HFFc6 (cell line): ENCODE measurements at regions not wholly inside any gene's neighbourhood (a gene's known extent, or its start where the extent isn't known, plus 50 kb on each side); places are given as distances from the start of the nearest gene placed in this dataset.
A peak's percentile ranks its signal among the peaks of the same experiment; 100 is the strongest.

Experiments used
- DNase-seq: peaks from one replicate; pipeline ENCODE4 v3.0.0-alpha.2; 2018
- H3K27ac Mint-ChIP-seq: 2 replicates; pipeline ENCODE4 v1.8.0; 2020; ENCODE audit warnings: mild to moderate bottlenecking, mixed read lengths
- H3K27me3 Mint-ChIP-seq: 2 replicates; pipeline ENCODE4 v1.8.0; 2021; ENCODE audit warnings: mild to moderate bottlenecking, moderate library complexity, mixed read lengths; ENCODE audit not compliant: insufficient read depth
- H3K36me3 Mint-ChIP-seq: 2 replicates; pipeline ENCODE4 v1.8.0; 2021; ENCODE audit warnings: low read depth, mixed read lengths
- H3K4me1 Mint-ChIP-seq: 2 replicates; pipeline ENCODE4 v1.8.0; 2020; ENCODE audit warnings: low read depth, mixed read lengths
- H3K4me3 Mint-ChIP-seq: 2 replicates; pipeline ENCODE4 v1.8.0; 2020; ENCODE audit warnings: mild to moderate bottlenecking, moderate library complexity, mixed read lengths
- H3K9me3 Mint-ChIP-seq: 2 replicates; pipeline ENCODE4 v1.8.0; 2020; ENCODE audit warnings: mild to moderate bottlenecking, mixed read lengths
- TF ChIP-seq, protein P1 (sequence below): fragments of 200-600 bp; sonication (generic); IDR thresholded peaks from 2 replicates; pipeline ENCODE4 v1.5.0; 2021; ENCODE audit warnings: antibody characterized with exemption, mild to moderate bottlenecking

DNA sequence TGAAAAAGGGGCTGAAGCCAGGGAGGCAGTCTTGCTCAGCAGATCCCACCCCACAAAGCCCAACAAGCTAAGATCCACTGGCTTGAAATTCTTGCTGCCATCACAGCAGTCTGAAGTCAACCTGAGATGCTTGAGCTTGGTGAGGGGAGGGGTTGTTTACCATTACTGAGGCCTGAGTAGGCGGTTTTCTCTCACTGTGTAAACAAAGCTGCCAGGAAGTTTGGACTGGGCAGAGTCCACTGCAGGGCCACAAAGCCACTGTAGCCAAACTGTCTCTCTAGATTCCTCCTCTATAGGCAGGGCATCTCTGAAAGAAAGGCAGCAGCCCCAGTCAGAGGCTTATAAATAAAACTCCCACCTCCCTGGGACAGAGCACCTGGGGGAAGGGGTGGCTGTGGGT lies 746.1 kb upstream of the LRRC4C start:
- peaks cover 18% of the 10 kb centered on the region for H3K9me3 Mint-ChIP-seq
- H3K36me3 Mint-ChIP-seq = peaks cover 13% of the 10 kb centered on the region; the same call in 1 of the 2 replicates
- no peak overlapping the region for H3K27ac Mint-ChIP-seq
- no peaks in the 10 kb centered on the region for H3K4me1 Mint-ChIP-seq
- no peaks in the 10 kb centered on the region; the same call in 1 of the 2 replicates for H3K27me3 Mint-ChIP-seq
- DNase-seq = no peak
- H3K4me3 Mint-ChIP-seq = no peak overlapping the region
- TF ChIP-seq, protein P1, sequence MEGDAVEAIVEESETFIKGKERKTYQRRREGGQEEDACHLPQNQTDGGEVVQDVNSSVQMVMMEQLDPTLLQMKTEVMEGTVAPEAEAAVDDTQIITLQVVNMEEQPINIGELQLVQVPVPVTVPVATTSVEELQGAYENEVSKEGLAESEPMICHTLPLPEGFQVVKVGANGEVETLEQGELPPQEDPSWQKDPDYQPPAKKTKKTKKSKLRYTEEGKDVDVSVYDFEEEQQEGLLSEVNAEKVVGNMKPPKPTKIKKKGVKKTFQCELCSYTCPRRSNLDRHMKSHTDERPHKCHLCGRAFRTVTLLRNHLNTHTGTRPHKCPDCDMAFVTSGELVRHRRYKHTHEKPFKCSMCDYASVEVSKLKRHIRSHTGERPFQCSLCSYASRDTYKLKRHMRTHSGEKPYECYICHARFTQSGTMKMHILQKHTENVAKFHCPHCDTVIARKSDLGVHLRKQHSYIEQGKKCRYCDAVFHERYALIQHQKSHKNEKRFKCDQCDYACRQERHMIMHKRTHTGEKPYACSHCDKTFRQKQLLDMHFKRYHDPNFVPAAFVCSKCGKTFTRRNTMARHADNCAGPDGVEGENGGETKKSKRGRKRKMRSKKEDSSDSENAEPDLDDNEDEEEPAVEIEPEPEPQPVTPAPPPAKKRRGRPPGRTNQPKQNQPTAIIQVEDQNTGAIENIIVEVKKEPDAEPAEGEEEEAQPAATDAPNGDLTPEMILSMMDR = no peak

GRCh38 chr11:42225664-42226063 lies 766.2 kb upstream of the LRRC4C start:
- no peak overlapping the region for H3K4me3 Mint-ChIP-seq
- no peaks in the 10 kb centered on the region for H3K36me3 Mint-ChIP-seq
- TF ChIP-seq, protein P1 = no peak
- no peaks in the 10 kb centered on the region; the same call in 1 of the 2 replicates for H3K9me3 Mint-ChIP-seq
- no peak for DNase-seq
- H3K27ac Mint-ChIP-seq = no peak overlapping the region
- H3K27me3 Mint-ChIP-seq = no peaks in the 10 kb centered on the region
- H3K4me1 Mint-ChIP-seq = no peaks in the 10 kb centered on the region

DNA sequence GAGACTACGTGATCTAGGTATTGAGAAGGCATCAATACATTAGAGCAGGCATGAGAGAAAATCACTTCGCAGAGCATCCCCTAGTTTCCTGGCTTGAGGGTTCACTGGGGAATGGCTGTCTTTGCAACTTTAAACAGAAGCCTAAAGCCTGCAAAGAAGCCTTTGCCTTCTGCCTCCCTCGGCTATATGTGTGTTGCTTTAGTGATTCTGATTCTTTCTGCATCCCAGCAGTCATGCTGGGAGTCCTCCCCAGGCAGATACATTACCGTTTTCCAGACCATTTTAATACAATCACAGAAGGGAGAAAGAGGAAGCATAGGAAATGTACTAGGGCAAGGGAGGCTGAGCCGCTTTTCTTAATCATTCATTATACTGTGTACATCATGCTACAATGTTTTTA lies 773.2 kb upstream of the LRRC4C start:
- Mint-ChIP-seq H3K9me3 (peaks cover 1% of the 10 kb centered on the region; the same call in 1 of the 2 replicates), H3K27me3 (no peaks in the 10 kb centered on the region; the same call in 1 of the 2 replicates), H3K4me1 (peaks cover 40% of the 10 kb centered on the region; the same call in 1 of the 2 replicates), H3K4me3 (no peak overlapping the region), H3K36me3 (no peaks in the 10 kb centered on the region), H3K27ac (no peak overlapping the region)
- DNase-seq = no peak
- TF ChIP-seq, protein P1 = no peak

DNA sequence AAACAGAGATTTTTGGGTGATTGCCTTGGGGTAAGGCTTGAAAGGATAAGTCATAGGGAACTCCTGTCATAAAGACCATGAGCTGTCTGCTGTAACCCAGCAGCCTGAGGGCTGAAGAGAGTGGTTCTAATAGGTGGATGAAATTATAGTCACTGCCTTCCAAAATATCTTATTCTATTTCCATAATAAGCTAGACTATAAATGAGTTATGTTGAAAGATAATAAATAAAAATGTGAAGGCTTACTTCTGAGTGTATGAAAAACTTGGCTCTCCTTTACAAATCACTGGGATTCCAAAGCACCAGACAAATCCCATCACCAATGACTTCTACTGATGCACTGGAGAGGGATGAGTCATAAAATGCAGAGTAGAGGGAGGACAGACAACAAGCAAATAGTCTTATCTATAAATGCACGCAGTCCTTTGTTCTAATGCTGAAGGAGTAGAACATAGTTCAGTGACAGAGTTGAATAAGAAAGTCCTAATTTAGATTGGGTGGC lies 775.0 kb upstream of the LRRC4C start:
- TF ChIP-seq, protein P1 = no peak
- Mint-ChIP-seq H3K27me3 (no peaks in the 10 kb centered on the region; the same call in 1 of the 2 replicates), H3K4me3 (peak overlapping the region; percentile 4; the same call in 1 of the 2 replicates), H3K36me3 (no peaks in the 10 kb centered on the region), H3K27ac (peak overlapping the region; percentile 78; the same call in 1 of the 2 replicates), H3K4me1 (peaks cover 58% of the 10 kb centered on the region; the same call in 1 of the 2 replicates), H3K9me3 (peaks cover 3% of the 10 kb centered on the region; the same call in 1 of the 2 replicates)
- peak; percentile 90 for DNase-seq

DNA sequence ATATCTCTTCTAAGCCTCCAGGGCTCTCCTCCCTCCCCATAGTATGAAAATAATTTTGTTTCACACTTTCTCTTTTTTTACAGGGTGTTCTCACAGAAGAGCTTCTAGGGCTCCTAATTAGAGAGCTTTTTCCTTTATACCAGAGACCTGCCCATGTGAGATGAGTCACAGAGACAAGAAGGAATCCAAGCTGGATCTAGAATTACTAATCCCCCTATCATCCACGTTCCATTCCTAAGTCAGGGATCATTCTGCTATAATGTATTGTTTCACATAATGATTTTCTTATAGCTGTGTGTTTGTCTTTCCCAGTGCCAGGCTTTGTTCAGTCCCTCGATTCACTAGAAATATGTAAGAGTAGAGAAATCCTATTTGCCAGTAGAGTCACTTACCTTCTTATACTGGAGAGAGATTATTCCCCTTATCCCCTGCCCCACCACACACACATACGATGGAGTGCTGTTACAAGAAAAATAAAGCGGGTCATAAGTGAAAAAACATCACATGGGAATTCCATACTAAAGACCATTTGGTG lies 778.3 kb upstream of the LRRC4C start:
- TF ChIP-seq, protein P1 = no peak
- Mint-ChIP-seq H3K36me3 (no peaks in the 10 kb centered on the region), H3K4me1 (peaks cover 66% of the 10 kb centered on the region; the same call in 1 of the 2 replicates), H3K27ac (peak overlapping the region; percentile 83; the same call in 1 of the 2 replicates), H3K9me3 (peaks cover 8% of the 10 kb centered on the region; the same call in 1 of the 2 replicates), H3K4me3 (no peak overlapping the region; the same call in 1 of the 2 replicates), H3K27me3 (no peaks in the 10 kb centered on the region; the same call in 1 of the 2 replicates)
- DNase-seq = peak; percentile 87
